HS-5 (cell line): ENCODE measurements at regions not wholly inside any gene's neighbourhood (a gene's known extent, or its start where the extent isn't known, plus 50 kb on each side); places are given as distances from the start of the nearest gene placed in this dataset.
"Not testable (repeated sequence)": the region's sequence is repeated elsewhere in the genome, so short reads cannot be mapped to it uniquely, and the experiment has no call there.

Experiments used
- DNase-seq: peaks from one replicate; pipeline ENCODE4 v3.0.0-alpha.2; 2012; ENCODE audit warnings: low read depth

DNA sequence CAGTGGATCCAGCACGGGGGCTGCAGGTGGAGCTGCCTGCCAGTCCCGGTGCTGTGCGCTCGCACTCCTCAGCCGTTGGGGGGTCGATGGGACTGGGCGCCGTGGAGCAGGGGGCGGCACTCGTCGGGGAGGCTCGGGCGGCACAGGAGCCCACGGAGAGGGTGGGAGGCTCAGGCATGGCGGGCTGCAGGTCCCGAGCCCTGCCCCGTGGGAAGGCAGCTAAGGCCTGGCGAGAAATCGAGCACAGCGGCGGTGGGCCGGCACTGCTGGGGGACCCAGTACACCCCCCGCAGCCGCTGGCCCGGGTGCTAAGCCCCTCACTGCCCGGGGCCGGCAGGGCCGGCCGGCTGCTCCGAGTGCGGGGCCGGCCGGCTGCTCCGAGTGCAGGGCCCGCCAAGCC is 52.3 kb upstream of the MARK1 start:
- DNase-seq: not testable (repeated sequence)

DNA sequence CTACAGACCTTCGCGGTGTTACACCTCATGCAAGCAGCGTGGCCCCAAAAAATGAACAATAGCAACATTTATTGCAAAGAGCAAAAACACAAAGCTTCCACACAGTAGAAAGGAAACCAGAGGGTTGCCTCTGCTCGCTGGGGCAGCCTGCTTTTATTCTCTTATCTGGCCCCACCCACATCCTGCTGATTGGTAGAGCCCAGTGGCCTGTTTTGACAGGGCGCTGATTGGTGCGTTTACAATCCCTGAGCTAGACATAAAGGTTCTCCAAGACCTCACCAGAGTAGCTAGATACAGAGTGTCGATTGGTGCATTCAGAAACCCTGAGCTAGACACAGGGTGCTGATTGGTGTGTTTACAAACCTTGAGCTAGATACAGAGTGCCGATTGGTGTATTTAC is 52.8 kb upstream of the MARK1 start:
- not testable (repeated sequence) for DNase-seq

DNA sequence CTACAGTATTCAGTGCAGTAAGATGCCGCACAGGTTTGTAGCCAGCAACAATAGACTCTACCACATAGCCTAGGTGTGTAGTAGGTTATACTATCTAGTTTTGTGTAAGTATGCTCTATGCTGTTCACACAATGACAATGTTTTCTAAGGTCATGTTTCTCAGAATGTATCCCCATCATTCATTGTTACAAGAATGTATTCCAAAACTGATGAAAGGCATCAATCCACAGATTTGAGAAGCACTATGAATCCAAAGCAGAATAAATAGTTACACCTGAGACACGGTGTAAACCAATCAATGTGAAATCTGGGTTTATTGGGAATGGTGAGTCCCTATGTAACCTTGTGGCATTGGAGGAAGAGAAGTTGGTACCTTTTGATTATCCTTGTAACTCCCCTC is 54.5 kb upstream of the MARK1 start:
- no peak for DNase-seq

DNA sequence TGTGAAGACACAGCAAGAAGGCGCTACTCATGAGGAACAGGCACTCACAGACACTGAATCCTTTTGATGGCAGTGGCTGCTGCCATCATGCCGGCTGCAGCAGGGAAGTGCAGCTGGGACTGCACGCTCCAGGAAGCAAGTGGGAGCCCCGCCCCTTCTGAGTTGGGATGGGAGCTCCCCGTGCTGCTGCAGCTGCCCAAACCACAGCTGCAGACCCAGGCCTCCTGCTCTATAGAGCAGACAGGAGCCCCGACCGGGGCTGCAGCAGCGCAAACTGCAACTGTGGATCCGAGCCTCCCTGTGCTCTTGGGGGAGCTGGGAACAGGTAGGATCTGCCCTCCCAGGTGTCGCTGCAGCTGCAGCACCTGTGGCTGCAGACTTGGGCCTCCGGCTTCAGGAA is 65.2 kb upstream of the MARK1 start:
- no peak for DNase-seq

DNA sequence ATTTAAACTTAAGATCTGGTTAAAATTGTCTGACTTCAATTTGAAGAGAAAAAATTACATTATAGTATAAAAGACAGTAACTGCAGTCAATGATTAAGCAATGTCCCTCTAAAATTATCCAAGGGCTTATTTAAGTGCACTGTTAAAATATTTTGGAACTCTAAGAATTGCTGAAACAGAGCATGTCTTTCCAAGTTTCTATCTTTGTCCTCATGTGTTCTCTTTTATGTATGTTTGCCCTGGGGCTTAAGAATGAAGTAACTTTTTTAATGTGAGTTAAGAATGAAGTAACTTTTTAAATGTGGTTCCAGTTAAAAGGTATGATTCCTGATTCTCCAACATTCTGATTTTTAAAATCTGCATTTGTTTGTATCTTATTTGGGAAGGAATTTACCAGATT is 69.0 kb upstream of the MARK1 start:
- no peak for DNase-seq

DNA sequence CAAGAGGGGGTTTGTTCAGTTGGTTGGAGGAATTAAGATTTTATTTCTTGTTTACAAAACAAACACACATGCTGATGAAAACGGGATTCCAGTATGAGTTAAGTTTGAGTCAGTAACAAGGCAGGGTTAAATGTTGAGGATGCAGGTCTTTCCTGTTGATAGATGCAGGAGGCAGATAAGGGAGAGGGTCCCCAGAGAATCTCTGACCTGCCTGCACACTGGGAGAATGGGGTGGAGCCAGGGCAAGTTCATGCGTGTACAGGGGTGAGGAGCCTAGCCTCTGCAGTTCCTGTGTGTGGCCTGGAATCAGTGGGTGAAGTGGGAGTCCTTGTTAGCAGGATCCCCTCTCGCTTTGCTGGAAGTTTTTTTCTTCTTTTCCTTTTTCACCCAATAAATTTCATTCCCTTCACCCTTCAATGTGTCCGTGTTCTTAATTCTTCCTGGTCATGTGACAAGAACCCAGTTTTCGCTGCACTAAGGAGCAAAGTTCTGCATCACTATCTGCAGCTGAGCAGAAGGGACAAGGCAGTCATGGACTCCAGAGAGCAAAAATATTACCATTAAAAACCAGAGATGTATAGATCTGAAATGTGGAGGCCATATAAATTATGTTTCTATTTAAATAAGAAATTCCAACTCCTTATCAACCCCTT is 69.9 kb upstream of the MARK1 start:
- DNase-seq: no peak

DNA sequence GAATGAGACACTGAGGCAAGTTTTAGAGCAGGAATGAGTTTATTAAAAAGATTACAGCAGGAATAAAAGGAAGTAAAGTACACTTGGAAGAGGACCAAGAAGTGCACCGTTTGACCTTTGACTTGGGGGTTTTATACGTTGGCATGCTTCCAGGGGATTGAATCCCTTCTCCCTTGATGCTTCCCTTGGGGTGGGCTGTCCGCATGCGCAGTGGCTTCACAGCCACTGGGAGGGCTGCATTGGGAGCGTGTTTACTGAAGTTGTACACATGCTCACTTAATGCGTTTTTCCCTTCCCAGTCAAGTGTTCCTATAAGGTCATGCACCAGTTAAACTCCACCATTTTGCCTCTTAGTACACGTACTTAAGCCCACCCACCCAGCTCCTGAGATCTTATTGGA is 72.4 kb upstream of the MARK1 start:
- no peak for DNase-seq

DNA sequence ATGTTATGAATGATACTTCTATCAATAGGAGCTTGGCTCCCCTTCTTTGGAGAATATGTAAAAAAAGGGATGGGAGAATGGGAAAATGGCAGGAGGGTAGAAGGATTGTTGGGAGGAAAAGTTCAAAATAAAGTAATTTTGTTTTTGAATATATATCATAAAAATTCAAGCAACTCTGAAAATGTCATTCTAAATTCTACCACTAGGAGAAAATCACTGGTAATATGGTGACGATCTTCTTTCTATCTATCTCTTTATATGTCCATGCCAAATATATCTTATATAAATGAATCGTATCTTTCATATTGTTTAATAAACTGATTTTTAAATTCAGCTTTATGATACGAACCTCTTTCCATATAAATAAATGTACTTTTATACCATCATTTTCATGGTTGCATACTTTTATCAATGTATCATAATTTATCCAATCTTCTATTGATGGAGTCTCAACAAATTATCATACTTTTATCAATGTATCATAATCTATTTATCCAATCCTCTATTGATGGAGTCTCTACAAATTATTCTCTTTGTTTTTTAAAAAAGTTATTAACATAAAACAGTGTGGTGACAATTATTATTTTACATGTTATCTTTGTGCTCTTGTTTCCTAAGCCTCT is 73.7 kb upstream of the MARK1 start:
- DNase-seq: no peak

DNA sequence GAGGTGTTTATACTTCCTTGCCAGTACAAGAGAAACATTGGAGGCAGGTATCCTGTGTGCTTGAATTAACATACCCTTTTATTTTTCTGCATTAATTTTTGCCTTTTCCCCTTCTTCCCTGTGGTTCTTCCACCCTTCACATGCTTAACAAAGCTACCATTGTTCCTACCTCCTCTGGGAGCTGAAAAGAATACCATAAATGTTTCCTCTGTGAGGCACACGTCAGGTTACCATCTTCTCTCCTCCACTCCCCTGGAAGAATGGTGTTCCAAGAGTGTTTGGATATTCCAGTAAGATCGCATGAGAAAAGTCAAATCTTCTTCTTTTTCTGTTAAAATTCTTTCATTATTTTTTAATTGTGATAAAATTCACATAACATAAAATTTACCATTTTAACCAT is 74.6 kb upstream of the MARK1 start:
- no peak for DNase-seq

DNA sequence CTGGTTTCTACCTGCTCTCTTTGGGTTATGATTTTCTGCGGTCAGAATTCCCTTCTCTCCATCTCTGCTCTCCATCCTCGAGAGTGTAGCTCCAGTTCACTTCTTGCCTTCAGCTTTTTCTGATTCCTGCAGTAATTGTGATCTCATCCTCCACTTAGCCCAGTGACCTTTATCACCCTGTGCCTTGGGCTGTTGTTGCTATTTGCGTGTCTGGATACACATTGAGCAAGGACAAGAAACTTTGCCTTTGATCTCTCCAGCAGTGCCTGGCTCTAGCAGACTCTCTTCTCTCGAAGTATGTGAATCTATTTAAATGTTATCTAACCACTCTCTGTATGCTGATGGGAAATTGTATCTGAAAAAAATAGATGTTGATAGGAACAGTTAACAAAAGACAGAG is 76.4 kb upstream of the MARK1 start:
- no peak for DNase-seq

DNA sequence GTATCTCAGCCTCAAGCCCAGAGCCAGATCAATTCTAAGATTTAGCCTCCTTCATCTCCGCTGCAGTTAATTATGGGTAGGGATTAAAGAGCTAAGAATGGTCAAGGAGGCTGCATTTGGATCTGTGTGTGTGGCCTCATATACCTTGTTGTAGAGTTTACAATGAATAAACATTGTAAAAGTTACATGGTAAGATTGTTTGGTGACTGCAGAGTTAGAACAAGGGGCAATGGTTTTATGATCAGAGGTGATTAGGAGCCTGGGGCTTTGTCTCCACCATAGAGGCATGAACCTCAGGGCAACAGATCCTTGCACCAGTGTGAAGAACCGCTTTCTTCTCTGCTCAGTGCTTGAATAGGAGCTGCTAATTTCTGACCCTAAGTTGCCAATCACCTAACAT is 77.0 kb upstream of the MARK1 start:
- DNase-seq: no peak

DNA sequence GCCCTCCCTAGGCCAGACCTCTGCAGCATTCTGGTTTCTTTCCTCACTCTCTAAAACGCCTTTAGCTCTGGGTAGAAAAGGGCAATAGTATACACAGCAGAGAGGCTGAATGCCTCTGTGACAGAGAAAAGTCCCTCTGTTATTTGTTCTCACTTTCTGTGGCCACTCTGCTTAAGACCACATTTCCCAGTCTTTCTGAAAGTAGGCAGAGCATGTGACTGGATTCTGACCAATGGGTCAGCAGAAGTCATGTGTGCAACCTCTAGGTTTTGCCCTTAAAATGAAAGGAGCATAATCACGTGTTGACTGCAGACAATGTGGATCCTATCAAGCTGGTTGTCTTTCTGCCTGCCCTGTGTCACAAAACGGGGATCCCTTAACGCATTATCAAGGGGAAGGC is 79.7 kb upstream of the MARK1 start:
- no peak for DNase-seq

DNA sequence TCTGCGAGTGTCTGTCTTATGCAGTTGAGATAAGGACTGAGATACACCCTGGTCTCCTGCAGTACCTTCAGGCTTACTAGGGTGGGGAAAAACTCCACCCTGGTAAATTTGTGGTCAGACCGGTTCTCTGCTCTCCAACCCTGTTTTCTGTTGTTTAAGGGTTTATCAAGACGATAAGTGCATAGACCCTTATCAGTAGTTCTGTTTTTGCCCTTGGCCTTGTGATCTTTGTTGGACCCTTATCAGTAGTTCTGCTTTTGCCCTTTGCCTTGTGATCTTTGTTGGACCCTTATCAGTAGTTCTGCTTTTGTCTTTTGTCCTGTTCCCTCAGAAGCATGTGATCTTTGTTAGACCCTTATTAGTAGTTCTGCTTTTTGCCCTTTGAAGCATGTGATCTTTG is 83.3 kb upstream of the MARK1 start:
- not testable (repeated sequence) for DNase-seq

DNA sequence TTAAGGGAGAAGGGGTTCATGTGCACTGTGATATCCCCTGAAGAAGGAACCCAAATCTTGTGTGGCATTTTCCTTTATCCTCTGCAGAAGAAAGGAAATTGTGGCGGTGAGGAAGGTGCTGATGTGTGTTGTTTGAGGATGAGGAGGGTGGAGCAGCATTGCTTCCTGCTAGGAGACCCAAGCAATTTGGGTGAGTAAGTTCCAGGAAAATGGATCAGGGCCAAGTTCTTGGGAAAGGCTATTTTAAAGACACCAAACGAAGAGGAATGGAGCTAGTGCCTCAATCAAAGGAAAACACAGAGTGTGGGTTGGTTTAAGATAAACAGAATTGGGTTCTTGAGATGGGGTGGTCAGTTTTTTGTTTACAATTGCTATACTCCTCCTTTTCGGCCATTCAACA is 86.7 kb upstream of the MARK1 start:
- no peak for DNase-seq

DNA sequence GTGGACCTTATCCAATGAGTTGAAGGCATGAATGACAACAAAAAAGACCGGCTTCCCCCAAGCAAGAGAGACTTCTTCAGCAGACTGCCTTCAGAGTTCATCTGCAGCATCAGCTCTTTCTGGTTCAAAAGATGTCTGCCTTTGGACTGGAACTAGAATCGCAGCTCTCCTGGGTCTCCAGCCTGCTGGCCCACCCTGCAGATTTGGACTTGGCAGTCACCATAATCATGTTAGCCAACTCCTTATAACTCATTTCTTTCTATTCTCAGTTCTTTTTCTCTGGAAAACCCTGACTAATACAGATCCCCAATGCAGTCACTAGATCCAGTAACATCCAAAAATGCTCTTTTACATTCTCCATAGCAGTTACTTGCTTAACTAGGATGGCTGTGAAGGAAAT is 89.2 kb upstream of the MARK1 start:
- DNase-seq: no peak

DNA sequence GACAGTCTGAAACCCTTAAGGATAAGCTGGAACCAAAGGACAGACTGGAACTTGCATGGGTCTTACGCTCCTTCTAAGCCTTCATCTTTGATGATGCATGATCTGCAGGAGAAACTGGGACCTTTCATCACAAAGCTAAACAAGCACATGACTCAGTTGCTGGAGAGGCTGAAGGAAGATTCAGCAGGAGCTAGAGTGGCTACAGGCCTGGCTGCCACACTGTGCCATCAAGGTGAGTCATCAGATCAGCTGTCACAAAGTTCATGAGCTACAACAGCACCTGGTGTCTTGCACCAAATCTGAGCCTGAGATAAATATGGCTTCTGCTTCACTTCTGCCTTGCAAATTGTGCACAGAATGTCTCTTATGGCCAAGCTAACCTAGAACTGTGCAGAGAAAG is 95.5 kb upstream of the MARK1 start:
- DNase-seq: no peak

DNA sequence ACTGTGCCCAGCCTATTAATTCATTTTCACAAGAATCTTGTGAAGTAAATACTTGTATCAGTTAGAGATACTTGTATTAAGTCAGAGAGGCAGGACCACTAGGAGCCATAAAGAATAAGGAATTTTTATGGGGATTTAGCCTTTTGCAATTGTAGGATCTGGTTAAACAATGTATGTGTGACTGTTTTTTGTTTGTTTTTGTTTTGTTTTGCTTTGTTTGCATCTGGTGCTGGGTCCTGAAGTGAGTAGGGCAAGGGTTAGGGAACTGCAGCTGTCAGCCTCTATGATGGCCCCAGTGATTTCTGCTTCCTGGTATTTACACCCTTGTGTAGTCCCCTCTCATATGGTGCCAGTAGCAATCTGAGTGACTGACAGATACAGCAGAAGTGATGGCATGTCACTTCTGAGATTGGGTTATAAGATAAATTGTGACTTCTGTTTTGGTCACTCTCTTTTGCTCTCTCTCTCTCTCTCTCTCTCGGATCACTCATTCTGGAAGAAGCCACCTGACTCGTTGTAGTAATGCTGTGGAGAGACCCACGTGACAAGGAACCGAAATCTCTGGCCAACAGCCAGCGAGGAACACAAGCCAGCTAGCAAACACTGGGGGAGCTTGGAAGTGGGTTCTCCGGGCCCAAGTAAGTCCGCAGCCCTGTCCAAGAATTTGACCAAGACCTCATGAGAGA is 96.2 kb upstream of the MARK1 start:
- DNase-seq: no peak

DNA sequence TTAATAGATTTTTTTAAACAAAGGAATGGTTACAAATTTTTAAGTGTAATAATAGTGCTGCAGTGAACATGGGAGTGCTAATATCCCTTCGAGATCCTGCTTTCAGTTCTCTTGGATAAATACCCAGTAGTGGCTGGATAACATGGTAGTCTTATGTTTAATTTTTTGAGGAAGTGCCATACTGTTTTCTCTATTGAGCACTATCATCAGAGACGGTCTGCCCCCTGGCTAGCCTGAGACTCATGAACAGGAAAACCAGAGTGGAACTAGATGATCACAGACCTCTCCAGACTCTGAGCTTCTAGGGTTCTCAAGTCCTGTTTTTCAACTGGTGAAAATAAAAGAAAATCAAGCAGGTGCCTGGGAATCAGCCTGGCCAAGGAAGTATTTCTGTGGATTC is 97.3 kb upstream of the MARK1 start:
- DNase-seq: no peak

DNA sequence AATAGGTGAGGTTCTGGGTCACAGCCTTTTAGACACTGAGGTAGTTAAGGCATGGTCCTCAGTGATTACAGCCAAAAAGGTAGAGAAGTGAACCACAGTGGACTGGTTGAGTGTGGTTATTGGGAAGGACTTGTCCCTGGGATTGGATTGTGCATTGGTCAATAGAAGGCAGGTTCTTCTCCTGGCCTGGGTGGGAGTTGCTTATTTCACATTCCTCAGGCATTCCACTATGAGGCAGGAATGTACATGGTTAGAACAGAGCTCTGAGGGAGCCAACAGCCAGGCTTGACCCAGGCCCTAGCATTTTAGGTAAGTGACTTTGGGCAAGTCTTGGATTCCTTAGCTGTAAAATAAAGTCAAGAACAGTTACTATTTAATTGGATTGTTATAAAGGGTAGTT is 97.9 kb upstream of the MARK1 start:
- no peak for DNase-seq

DNA sequence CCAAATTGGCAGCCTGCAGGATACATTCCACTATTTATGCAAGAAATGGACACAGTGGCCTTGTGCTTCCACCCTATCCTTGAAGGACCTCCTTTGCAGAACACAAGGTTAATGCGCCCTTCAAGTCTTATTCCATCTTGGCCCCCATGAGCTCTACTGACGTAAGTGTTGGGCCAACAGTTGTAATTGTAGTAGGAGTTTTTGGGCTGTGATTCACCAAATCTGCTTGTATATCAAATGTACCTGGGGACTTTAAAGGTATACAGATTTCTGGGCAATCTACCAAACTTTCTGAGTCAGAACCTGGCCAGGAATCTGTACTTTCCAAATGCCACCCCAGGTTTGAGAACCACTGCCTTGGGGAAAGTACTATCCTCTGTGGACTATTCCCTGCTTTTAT is 100.9 kb upstream of the MARK1 start:
- no peak for DNase-seq

DNA sequence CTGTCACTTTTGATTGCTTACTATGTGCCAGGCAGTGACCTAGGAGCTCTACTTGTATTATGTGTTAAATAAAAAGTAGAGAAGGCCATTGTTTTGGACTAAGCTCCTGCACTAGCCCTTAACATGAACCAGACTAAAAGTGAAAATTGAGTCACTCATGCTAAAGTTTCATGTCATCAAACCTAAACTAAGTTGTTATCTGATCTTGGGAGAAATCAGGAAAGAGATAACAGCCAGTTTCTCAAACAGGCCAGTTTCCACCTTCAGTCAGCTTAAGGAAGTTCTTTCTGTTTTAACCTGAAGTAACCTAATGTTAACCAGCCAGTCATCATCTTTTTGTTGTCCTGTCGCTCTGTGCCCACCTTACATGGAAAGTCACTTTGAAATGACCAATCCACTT is 102.1 kb upstream of the MARK1 start:
- DNase-seq: no peak

DNA sequence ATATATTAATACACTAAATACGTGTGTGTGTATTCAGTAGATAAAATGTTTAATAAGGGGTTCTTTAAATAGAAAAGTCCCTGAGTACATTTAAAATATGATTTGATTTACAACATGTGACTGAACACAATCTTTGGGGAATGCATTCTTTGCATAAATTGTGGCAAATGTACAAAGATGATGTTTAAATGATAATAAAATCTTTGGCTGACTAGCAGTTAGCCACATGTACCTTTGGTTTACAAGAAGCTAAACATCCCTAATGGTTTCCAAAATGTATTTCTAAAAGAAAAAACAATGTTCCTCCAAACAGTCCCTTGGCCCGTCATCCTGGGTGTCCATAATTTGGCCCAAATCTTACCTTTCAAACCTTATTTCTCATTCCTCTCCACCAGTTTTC is 106.4 kb upstream of the MARK1 start:
- no peak for DNase-seq

DNA sequence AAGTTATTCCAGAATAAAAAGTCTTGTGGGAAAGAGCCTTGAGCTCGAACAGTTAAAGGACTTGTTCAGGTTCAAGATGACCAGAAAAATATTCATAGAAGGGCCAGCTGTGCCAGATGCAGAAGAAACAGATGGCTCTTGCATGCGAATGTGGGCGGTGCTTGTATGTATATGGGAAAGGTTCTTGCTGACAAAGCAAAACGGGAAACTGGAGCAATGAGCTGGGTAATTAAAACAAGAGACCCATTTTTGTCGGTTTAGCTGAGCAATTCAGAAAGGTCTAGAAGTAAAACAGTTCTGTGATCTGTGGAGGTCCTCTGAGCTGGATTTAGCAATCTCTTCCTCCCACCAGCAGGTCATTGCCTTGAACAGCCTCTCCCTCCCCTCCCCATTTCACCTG is 107.2 kb upstream of the MARK1 start:
- DNase-seq: no peak

DNA sequence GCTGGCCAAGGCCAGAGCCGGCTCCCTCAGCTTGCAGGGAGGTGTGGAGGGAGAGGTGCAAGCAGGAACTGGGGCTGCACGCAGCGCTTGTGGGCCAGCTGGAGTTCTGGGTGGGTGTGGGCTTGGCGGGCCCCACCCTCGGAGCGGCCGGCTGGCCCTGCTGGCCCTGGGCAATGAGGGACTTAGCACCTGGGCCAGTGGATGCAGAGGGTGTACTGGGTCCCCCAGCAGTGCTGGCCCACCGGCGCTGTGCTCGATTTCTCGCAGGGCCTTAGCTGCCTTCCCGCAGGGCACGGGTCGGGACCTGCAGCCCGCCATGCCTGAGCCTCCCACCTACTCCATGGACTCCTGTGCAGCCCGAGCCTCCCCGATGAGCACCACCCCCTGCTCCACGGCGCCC is 115.6 kb upstream of the MARK1 start:
- DNase-seq: not testable (repeated sequence)
